K562 (cell line): ENCODE measurements at regions not wholly inside any gene's neighbourhood (a gene's known extent, or its start where the extent isn't known, plus 50 kb on each side); places are given as distances from the start of the nearest gene placed in this dataset.

ENCODE experiments used
- ATAC-seq: fragments of 200-7000 bp; cut with Tn5 transposase; 3 replicates; pipeline ENCODE4 v1.9.1; 2020; ENCODE audit warnings: moderate library complexity
- BruUV-seq: library from RNA; stranded (reverse); fragments of 400-500 nt; replicated peaks from 2 replicates; lab custom pipeline; 2021; lab: Mats Ljungman, UMichigan
- CTCF ChIA-PET: fragments of 300-600 bp; formaldehyde crosslinking; extraction: SDS; loops from one replicate; lab custom pipeline; 2021; ENCODE audit warnings: low intra/inter-chr PET ratio; lab: Yijun Ruan, JAX
- POLR2A ChIA-PET: fragments of 300-600, 350-650 bp; sonication (Branson Sonifier 250); formaldehyde crosslinking; extraction: SDS; loops from one replicate; lab custom pipeline; 2021; ENCODE audit warnings: antibody characterized with exemption, inconsistent platforms; lab: Yijun Ruan, JAX
- DNase-seq, 4 experiments: peaks; one replicate each; pipeline versions ENCODE4 v3.0.0 to v3.0.0-alpha.2; 2011 to 2018; ENCODE audit warnings: low spot score in 3 of 4, mixed read lengths in 3 of 4; ENCODE audit errors: extremely low read depth in 1 of 4
- FAIRE-seq: peaks from 2 replicates; lab custom pipeline; 2011; peaks lifted over from hg19 to GRCh38; lab: Jason Lieb, UNC
- H2AFZ ChIP-seq: 2 replicates; pipeline ENCODE4 v1.6.0; 2011; ENCODE audit warnings: low read depth, low read length, control low read depth, inconsistent platforms
- H3K27ac ChIP-seq: fragments of 200-600 bp; 3 replicates; pipeline ENCODE4 v1.8.0; 2011; ENCODE audit warnings: low read depth, mild to moderate bottlenecking, control low read depth, inconsistent platforms, low read length, moderate library complexity, mixed read lengths; ENCODE audit errors: extremely low read depth
- H3K27me3 ChIP-seq, 2 experiments: fragments of 300-600 bp in 1 of 2; 2 replicates in 1 of 2; 3 replicates in 1 of 2; pipeline versions ENCODE4 v1.6.0 to v1.8.0; 2011; ENCODE audit warnings: inconsistent platforms in 2 of 2, low read length in 2 of 2, mild to moderate bottlenecking in 1 of 2, mixed read lengths in 1 of 2, moderate library complexity in 1 of 2; ENCODE audit not compliant: control insufficient read depth in 2 of 2, insufficient read depth in 2 of 2
- H3K36me3 ChIP-seq: fragments of 300-600 bp; 3 replicates; pipeline ENCODE4 v1.8.0; 2011; ENCODE audit warnings: mild to moderate bottlenecking, low read length, inconsistent platforms; ENCODE audit not compliant: control insufficient read depth, insufficient read depth
- H3K4me1 ChIP-seq, 2 experiments: fragments of 200-600 bp in 1 of 2; replicated peaks in 1 of 2; 2 replicates in 1 of 2; 3 replicates in 1 of 2; pipeline versions ENCODE4 v1.5.1 to v1.8.0; 2011; ENCODE audit warnings: inconsistent platforms in 2 of 2, low read length in 2 of 2, mild to moderate bottlenecking in 1 of 2, mixed read lengths in 1 of 2, moderate library complexity in 1 of 2; ENCODE audit not compliant: control insufficient read depth in 2 of 2, insufficient read depth in 2 of 2
- H3K4me2 ChIP-seq: 2 replicates; pipeline ENCODE4 v1.6.1; 2011; ENCODE audit warnings: low read length, control low read depth, inconsistent platforms, mixed read lengths; ENCODE audit not compliant: insufficient read depth
- H3K4me3 ChIP-seq: fragments of 200-600 bp; sonication (generic), shearing (Covaris generic); 2 replicates; pipeline ENCODE4 v1.5.1; 2016; ENCODE audit warnings: control low read depth, inconsistent platforms
- H3K79me2 ChIP-seq: fragments of 200-600 bp; 3 replicates; pipeline ENCODE4 v1.8.0; 2011; ENCODE audit warnings: low read length, inconsistent platforms; ENCODE audit not compliant: control insufficient read depth, insufficient read depth
- H3K9ac ChIP-seq, 2 experiments: 2 replicates each; pipeline versions ENCODE4 v1.6.0 to v1.6.1; 2011; ENCODE audit warnings: low read depth in 2 of 2, low read length in 2 of 2, control low read depth in 1 of 2, inconsistent platforms in 1 of 2, mild to moderate bottlenecking in 1 of 2, mixed read lengths in 1 of 2; ENCODE audit not compliant: insufficient read depth in 1 of 2
- H3K9me1 ChIP-seq: one replicate; pipeline ENCODE4 v1.6.0; 2011; ENCODE audit warnings: inconsistent platforms, mild to moderate bottlenecking, low read length, moderate library complexity; ENCODE audit not compliant: control insufficient read depth, insufficient read depth
- H3K9me3 ChIP-seq: replicated peaks from 2 replicates; pipeline ENCODE4 v1.5.1; 2011; ENCODE audit warnings: low read depth, low read length, inconsistent platforms; ENCODE audit not compliant: control insufficient read depth, insufficient read depth
- H4K20me1 ChIP-seq: replicated peaks from 2 replicates; pipeline ENCODE4 v1.6.1; 2011; ENCODE audit warnings: low read length, inconsistent platforms, mixed read lengths; ENCODE audit not compliant: control insufficient read depth, insufficient read depth
- EWSR1 ChIP-seq: fragments of 450-650 bp; IDR thresholded peaks from 2 replicates; pipeline ENCODE4 v1.6.1; 2018; ENCODE audit warnings: borderline replicate concordance, mild to moderate bottlenecking, low read depth, moderate library complexity; ENCODE audit not compliant: partially characterized antibody
- ILF3 ChIP-seq: fragments of 450-650 bp; IDR thresholded peaks from 2 replicates; pipeline ENCODE4 v1.6.1; 2018; ENCODE audit warnings: antibody characterized with exemption, mild to moderate bottlenecking, moderate library complexity, borderline replicate concordance
- JUNB ChIP-seq: fragments of 450-650 bp; formaldehyde crosslinking; conservative IDR thresholded peaks from 2 replicates; pipeline ENCODE4 v1.4.0; 2020; ENCODE audit warnings: mild to moderate bottlenecking
- MCM2 ChIP-seq: fragments of 450-650 bp; IDR thresholded peaks from 2 replicates; pipeline ENCODE4 v1.6.1; 2017; ENCODE audit warnings: low read depth, mild to moderate bottlenecking
- MYBL2 ChIP-seq, 2 experiments: fragments of 450-650 bp in 1 of 2; sonication (generic) in 1 of 2; formaldehyde crosslinking in 1 of 2; IDR thresholded peaks; 2 replicates each; pipeline versions ENCODE4 v1.6.1 to v1.8.1; 2017 to 2022; ENCODE audit warnings: borderline replicate concordance in 1 of 2, inconsistent platforms in 1 of 2, low read depth in 1 of 2, mild to moderate bottlenecking in 1 of 2, missing genetic modification reagents in 1 of 2, moderate library complexity in 1 of 2
- NBN ChIP-seq: fragments of 450-650 bp; IDR thresholded peaks from 2 replicates; pipeline ENCODE4 v1.6.1; 2016; ENCODE audit warnings: low read depth, mild to moderate bottlenecking
- POLR2B ChIP-seq: fragments of 450-650 bp; IDR thresholded peaks from 2 replicates; pipeline ENCODE4 v1.6.1; 2018; ENCODE audit warnings: low read depth; ENCODE audit not compliant: partially characterized antibody
- PTRF ChIP-seq: fragments of 450-650 bp; IDR thresholded peaks from 2 replicates; pipeline ENCODE4 v1.6.1; 2016; ENCODE audit warnings: mild to moderate bottlenecking, missing genetic modification characterization, missing compliant biosample characterization
- ZKSCAN3 ChIP-seq: fragments of 250-450 bp; sonication (Bioruptor Pico); IDR thresholded peaks from 2 replicates; pipeline ENCODE4 v1.4.0; 2020
- ZNF24 ChIP-seq: fragments of 450-650 bp; IDR thresholded peaks from 2 replicates; pipeline ENCODE4 v1.6.1; 2016
- ZNF655 ChIP-seq: fragments of 250-450 bp; sonication (Bioruptor Pico); IDR thresholded peaks from 2 replicates; pipeline ENCODE4 v1.5.0; 2021
- WGBS: fragments of 100-300 bp; shearing (Covaris generic); methylation state at CpG from one replicate; pipeline ENCODE4 v1.1.6; 2016; ENCODE audit warnings: low coverage, mixed read lengths; ENCODE audit not compliant: insufficient coverage; ENCODE audit errors: missing lambda C conversion rate; 5-methylcytosine and 5-hydroxymethylcytosine counted together
- in situ Hi-C: fragments of 300-500 bp; cut with MboI; formaldehyde crosslinking; loops from 4 replicates; pipeline ENCODE4 v1.15.0; 2018; ENCODE audit warnings: inconsistent platforms, mixed read lengths
- intact Hi-C: fragments of 100-400 bp; cut with micrococcal nuclease; formaldehyde crosslinking; loops from 2 replicates; pipeline ENCODE4 v1.14.2; 2022
- TF ChIP-seq, protein P1 (sequence below), 2 experiments: fragments of 450-650 bp; conservative IDR thresholded peaks; 2 replicates each; pipeline ENCODE4 v1.6.1; 2017; ENCODE audit warnings: mild to moderate bottlenecking in 2 of 2, moderate library complexity in 2 of 2

DNA sequence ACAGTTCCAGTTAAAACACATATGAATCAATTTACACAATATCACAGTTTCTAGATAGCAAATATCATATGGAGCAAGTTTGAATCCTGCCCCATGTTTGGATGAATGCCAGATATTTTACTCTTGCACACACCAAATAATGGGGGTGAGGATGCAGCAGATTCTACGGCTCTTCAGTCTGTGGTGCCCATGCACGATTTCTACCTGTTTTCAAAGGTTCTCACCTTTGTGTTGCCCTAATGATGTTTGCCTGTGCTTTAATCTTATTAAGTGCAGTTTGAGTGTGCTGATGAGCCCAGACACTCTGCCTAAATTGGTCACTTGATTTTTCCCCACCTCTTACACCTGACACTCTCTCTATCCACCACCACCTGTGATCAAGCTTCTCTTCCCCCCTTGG is 119.6 kb downstream of the NPY start:
- DNase-seq (no peak), FAIRE-seq (no peak), ATAC-seq (no peak)
- Histone ChIP-seq H3K4me2 (no peak overlapping the region), H2AFZ (no peak overlapping the region), H3K36me3 (no peaks in the 10 kb centered on the region), H3K9me1 (no peaks in the 10 kb centered on the region), H3K9me3 (no peaks in the 10 kb centered on the region), H3K9ac (no peak overlapping the region), H3K4me1 (no peaks in the 10 kb centered on the region), H3K27ac (no peak overlapping the region), H3K4me3 (no peak overlapping the region), H3K27me3 (peaks cover 0 to 2% of the 10 kb centered on the region in 2 experiments; a peak in 3 of 5 replicates), H4K20me1 (no peaks in the 10 kb centered on the region), H3K79me2 (no peaks in the 10 kb centered on the region)
- 0% methylated on average over 2 of the region's 2 CpGs for WGBS
- no TSS peak for BruUV-seq
- in situ Hi-C loops (no loop called here), intact Hi-C loops (loop anchor here (5.0 kb wide), 1 partner anchor 184 kb away; no protein-coding TSS in a partner anchor)
- TF ChIP-seq, protein P1, sequence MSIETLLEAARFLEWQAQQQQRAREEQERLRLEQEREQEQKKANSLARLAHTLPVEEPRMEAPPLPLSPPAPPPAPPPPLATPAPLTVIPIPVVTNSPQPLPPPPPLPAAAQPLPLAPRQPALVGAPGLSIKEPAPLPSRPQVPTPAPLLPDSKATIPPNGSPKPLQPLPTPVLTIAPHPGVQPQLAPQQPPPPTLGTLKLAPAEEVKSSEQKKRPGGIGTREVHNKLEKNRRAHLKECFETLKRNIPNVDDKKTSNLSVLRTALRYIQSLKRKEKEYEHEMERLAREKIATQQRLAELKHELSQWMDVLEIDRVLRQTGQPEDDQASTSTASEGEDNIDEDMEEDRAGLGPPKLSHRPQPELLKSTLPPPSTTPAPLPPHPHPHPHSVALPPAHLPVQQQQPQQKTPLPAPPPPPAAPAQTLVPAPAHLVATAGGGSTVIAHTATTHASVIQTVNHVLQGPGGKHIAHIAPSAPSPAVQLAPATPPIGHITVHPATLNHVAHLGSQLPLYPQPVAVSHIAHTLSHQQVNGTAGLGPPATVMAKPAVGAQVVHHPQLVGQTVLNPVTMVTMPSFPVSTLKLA (conservative IDR thresholded peaks at IDR 0.05), result no peak
- TF ChIP-seq EWSR1 (no peak), MYBL2 (IDR thresholded peaks at IDR 0.05; ENCODE audit: low read depth) (no peak), MYBL2 (CRISPR knock-in tag; IDR thresholded peaks at IDR 0.05; ENCODE audit: borderline replicate concordance) (no peak), PTRF (no peak), ZKSCAN3 (no peak), ZNF24 (no peak), NBN (no peak), POLR2B (no peak), JUNB (CRISPR knock-in tag) (no peak), ILF3 (no peak), ZNF655 (CRISPR knock-in tag) (no peak), MCM2 (no peak)
- CTCF ChIA-PET, result no interaction called here
- POLR2A ChIA-PET, result no interaction called here
